ENCODE measurements at regions not wholly inside any gene's neighbourhood (a gene's known extent, or its start where the extent isn't known, plus 50 kb on each side); places are given as distances from the start of the nearest gene placed in this dataset.

DNA sequence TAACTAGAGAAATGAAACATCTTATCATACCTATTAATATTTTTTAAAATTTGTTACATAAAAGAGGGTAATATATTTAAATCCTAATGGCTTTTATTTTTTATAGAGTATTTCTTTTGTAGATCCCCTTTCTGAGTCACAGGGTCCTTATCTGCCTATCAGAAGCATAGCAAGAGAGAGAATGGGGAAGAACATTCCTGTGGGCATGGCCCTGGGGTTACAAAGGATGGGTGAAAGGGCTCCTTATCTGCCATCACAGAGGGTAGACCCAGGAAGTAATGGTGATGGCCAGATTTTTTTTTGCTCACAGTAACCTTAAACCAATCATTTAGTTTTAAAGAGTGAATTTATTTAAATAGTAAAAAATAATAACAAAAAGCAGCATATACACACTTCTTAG, 582.1 kb upstream of the HTR1E start:
- TF ChIP-seq, protein P1, sequence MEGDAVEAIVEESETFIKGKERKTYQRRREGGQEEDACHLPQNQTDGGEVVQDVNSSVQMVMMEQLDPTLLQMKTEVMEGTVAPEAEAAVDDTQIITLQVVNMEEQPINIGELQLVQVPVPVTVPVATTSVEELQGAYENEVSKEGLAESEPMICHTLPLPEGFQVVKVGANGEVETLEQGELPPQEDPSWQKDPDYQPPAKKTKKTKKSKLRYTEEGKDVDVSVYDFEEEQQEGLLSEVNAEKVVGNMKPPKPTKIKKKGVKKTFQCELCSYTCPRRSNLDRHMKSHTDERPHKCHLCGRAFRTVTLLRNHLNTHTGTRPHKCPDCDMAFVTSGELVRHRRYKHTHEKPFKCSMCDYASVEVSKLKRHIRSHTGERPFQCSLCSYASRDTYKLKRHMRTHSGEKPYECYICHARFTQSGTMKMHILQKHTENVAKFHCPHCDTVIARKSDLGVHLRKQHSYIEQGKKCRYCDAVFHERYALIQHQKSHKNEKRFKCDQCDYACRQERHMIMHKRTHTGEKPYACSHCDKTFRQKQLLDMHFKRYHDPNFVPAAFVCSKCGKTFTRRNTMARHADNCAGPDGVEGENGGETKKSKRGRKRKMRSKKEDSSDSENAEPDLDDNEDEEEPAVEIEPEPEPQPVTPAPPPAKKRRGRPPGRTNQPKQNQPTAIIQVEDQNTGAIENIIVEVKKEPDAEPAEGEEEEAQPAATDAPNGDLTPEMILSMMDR (IDR thresholded peaks at IDR 0.05; ENCODE audit: borderline replicate concordance, extremely low read depth, low read length, poor library complexity, severe bottlenecking) = no peak
- no peak for TF ChIP-seq EZH2 (IDR thresholded peaks at IDR 0.05; ENCODE audit: borderline replicate concordance, low read depth, low read length, severe bottlenecking)
- Histone ChIP-seq H3K9ac (ENCODE audit: low read depth, low read length) (no peak overlapping the region), H3K27ac (ENCODE audit: low read length) (no peak overlapping the region), H3K27me3 (ENCODE audit: insufficient read depth, low read length, poor library complexity) (no peaks in the 10 kb centered on the region), H2AFZ (ENCODE audit: low read depth, low read length) (no peak overlapping the region), H4K20me1 (ENCODE audit: insufficient read depth, low read length) (no peaks in the 10 kb centered on the region), H3K4me2 (ENCODE audit: insufficient read depth, low read length) (no peak overlapping the region), H3K36me3 (ENCODE audit: insufficient read depth, low read length) (no peaks in the 10 kb centered on the region), H3K4me3 (ENCODE audit: low read depth in 1 of 2, low read length in 2 of 2) (no peak overlapping the region), H3K9me3 (ENCODE audit: insufficient read depth, low read length, severe bottlenecking) (no peaks in the 10 kb centered on the region), H3K4me1 (ENCODE audit: insufficient read depth, low read length) (no peaks in the 10 kb centered on the region), H3K79me2 (ENCODE audit: insufficient read depth, low read length) (no peaks in the 10 kb centered on the region)
- DNase-seq (no peak), ATAC-seq (ENCODE audit: insufficient read depth, low read depth) (no peak)

DNA sequence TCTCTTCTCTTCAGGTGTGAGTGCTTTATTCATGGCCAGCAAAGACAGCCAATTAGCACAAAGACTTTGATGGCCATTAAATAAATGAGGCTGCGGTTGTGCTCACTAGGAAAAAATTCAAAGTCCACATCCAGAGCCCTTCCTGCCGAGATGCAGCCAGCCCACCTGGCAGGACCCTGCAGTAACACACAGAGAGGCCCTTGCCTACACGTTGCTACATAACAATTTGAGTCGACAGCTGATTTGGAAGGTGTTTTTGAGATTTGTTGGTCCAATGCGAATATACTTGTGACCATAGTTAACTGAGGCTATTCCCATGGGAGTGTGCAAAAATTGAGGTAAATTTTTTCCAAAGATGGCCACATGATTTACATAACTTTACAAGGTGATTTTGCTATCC, 605.4 kb upstream of the HTR1E start:
- TF ChIP-seq EZH2 (IDR thresholded peaks at IDR 0.05; ENCODE audit: borderline replicate concordance, low read depth, low read length, severe bottlenecking) = no peak
- TF ChIP-seq, protein P1 (IDR thresholded peaks at IDR 0.05; ENCODE audit: borderline replicate concordance, extremely low read depth, low read length, poor library complexity, severe bottlenecking) = no peak
- Histone ChIP-seq H4K20me1 (ENCODE audit: insufficient read depth, low read length) (no peaks in the 10 kb centered on the region), H3K4me2 (ENCODE audit: insufficient read depth, low read length) (no peak overlapping the region), H3K27ac (ENCODE audit: low read length) (no peak overlapping the region), H3K36me3 (ENCODE audit: insufficient read depth, low read length) (no peaks in the 10 kb centered on the region), H2AFZ (ENCODE audit: low read depth, low read length) (no peak overlapping the region), H3K4me3 (ENCODE audit: low read depth in 1 of 2, low read length in 2 of 2) (no peak overlapping the region), H3K9me3 (ENCODE audit: insufficient read depth, low read length, severe bottlenecking) (no peaks in the 10 kb centered on the region), H3K9ac (ENCODE audit: low read depth, low read length) (no peak overlapping the region), H3K27me3 (ENCODE audit: insufficient read depth, low read length, poor library complexity) (no peaks in the 10 kb centered on the region), H3K79me2 (ENCODE audit: insufficient read depth, low read length) (no peaks in the 10 kb centered on the region), H3K4me1 (ENCODE audit: insufficient read depth, low read length) (no peaks in the 10 kb centered on the region)
- ATAC-seq (ENCODE audit: insufficient read depth, low read depth) (no peak), DNase-seq (no peak)

DNA sequence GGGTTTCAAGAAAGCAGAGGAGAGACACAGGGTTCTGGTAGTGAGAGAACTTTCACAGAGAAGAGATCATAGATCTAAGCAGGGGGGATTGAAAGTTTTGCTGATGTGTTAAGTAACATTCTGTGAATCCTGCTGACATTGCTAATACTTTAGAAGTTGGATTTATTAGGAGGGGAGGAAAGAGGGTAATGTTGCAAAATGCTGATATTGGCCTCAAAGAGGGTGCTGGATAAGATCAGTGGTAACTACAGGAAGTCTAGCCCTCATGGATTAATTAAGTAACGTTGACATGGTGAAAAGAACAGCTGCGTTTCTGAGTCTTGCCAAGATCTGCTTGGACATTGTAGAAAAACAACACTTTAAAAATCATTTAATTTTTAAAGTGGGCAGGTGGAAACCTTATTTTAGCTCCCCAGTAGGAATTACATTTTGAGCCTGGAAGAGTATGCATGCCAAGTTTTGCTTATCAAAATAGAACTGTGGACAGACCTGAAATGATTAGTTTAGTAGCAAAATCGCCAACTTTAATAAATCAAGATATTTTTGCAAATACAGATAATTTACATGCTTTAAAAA, 606.0 kb upstream of the HTR1E start:
- no peak overlapping the region for H3K27ac ChIP-seq (ENCODE audit: low read length)
- H3K4me3 ChIP-seq (ENCODE audit: low read depth in 1 of 2, low read length in 2 of 2) = no peak overlapping the region
- H3K9ac ChIP-seq (ENCODE audit: low read depth, low read length) = no peak overlapping the region
- no peaks in the 10 kb centered on the region for H4K20me1 ChIP-seq (ENCODE audit: insufficient read depth, low read length)
- no peak for ATAC-seq (ENCODE audit: insufficient read depth, low read depth)
- H3K4me1 ChIP-seq (ENCODE audit: insufficient read depth, low read length) = no peaks in the 10 kb centered on the region
- DNase-seq = no peak
- H3K36me3 ChIP-seq (ENCODE audit: insufficient read depth, low read length) = no peaks in the 10 kb centered on the region
- no peak overlapping the region for H2AFZ ChIP-seq (ENCODE audit: low read depth, low read length)
- no peak overlapping the region for H3K4me2 ChIP-seq (ENCODE audit: insufficient read depth, low read length)
- H3K9me3 ChIP-seq (ENCODE audit: insufficient read depth, low read length, severe bottlenecking) = no peaks in the 10 kb centered on the region
- H3K79me2 ChIP-seq (ENCODE audit: insufficient read depth, low read length) = no peaks in the 10 kb centered on the region
- no peaks in the 10 kb centered on the region for H3K27me3 ChIP-seq (ENCODE audit: insufficient read depth, low read length, poor library complexity)
- TF ChIP-seq, protein P1 (IDR thresholded peaks at IDR 0.05; ENCODE audit: borderline replicate concordance, extremely low read depth, low read length, poor library complexity, severe bottlenecking) = no peak

DNA sequence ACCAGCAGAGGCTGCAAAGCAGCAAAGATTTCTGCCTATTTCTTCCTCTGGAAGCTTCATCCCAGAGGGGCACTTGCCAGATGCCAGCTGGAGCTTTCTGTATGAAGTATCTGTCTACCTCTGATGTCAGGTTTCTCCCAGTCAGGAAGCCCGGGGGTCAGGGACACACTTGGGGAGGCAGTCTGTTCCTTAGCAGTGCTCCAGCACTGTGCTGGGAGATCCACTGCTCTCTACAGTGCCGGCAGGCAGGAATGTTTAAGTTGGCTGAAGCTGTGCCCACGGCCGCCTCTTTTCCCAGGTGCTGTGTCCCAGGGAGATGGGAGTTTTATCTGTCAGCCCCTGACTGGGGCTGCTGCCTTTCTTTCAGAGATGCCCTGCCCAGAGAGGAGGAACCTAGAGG, 631.1 kb upstream of the HTR1E start:
- H3K27ac ChIP-seq (ENCODE audit: low read length) = no peak overlapping the region
- H3K4me2 ChIP-seq (ENCODE audit: insufficient read depth, low read length) = no peak overlapping the region
- no peaks in the 10 kb centered on the region for H3K79me2 ChIP-seq (ENCODE audit: insufficient read depth, low read length)
- no peaks in the 10 kb centered on the region for H3K9me3 ChIP-seq (ENCODE audit: insufficient read depth, low read length, severe bottlenecking)
- H3K36me3 ChIP-seq (ENCODE audit: insufficient read depth, low read length) = no peaks in the 10 kb centered on the region
- H2AFZ ChIP-seq (ENCODE audit: low read depth, low read length) = no peak overlapping the region
- no peaks in the 10 kb centered on the region for H3K4me1 ChIP-seq (ENCODE audit: insufficient read depth, low read length)
- H3K9ac ChIP-seq (ENCODE audit: low read depth, low read length) = no peak overlapping the region
- no peak overlapping the region for H3K4me3 ChIP-seq (ENCODE audit: low read depth in 1 of 2, low read length in 2 of 2)
- TF ChIP-seq EZH2 (IDR thresholded peaks at IDR 0.05; ENCODE audit: borderline replicate concordance, low read depth, low read length, severe bottlenecking) = no peak
- TF ChIP-seq, protein P1 (IDR thresholded peaks at IDR 0.05; ENCODE audit: borderline replicate concordance, extremely low read depth, low read length, poor library complexity, severe bottlenecking) = no peak
- DNase-seq (no peak), ATAC-seq (ENCODE audit: insufficient read depth, low read depth) (no peak)
- H4K20me1 ChIP-seq (ENCODE audit: insufficient read depth, low read length) = no peaks in the 10 kb centered on the region
- no peaks in the 10 kb centered on the region for H3K27me3 ChIP-seq (ENCODE audit: insufficient read depth, low read length, poor library complexity)
